ENCODE measurements at regions not wholly inside any gene's neighbourhood (a gene's known extent, or its start where the extent isn't known, plus 50 kb on each side); places are given as distances from the start of the nearest gene placed in this dataset.

DNA sequence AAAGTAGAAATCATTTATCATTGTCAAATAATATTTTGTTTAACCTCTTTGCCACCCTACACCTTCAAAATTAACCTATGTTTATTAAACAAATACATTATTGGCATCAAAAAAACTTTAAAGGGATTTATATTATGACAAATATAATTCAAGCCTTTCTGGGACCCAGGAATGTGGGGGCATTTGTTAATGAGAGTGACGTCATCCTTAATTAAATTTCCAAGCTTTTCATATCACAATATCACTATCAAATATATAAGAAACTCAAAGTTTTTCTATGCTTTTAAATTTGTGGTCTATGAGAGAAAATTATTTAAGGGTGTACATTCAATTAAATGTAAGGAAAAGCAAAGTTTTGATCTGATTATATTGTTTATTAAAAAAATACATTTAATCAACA lies 307.4 kb upstream of the POU3F3 start:
- no peak for TF ChIP-seq ZFX (IDR thresholded peaks at IDR 0.05; ENCODE audit: borderline replicate concordance)
- TF ChIP-seq, protein P1, sequence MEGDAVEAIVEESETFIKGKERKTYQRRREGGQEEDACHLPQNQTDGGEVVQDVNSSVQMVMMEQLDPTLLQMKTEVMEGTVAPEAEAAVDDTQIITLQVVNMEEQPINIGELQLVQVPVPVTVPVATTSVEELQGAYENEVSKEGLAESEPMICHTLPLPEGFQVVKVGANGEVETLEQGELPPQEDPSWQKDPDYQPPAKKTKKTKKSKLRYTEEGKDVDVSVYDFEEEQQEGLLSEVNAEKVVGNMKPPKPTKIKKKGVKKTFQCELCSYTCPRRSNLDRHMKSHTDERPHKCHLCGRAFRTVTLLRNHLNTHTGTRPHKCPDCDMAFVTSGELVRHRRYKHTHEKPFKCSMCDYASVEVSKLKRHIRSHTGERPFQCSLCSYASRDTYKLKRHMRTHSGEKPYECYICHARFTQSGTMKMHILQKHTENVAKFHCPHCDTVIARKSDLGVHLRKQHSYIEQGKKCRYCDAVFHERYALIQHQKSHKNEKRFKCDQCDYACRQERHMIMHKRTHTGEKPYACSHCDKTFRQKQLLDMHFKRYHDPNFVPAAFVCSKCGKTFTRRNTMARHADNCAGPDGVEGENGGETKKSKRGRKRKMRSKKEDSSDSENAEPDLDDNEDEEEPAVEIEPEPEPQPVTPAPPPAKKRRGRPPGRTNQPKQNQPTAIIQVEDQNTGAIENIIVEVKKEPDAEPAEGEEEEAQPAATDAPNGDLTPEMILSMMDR (IDR thresholded peaks at IDR 0.05) = no peak
- no peak overlapping the region for H3K27ac ChIP-seq

DNA sequence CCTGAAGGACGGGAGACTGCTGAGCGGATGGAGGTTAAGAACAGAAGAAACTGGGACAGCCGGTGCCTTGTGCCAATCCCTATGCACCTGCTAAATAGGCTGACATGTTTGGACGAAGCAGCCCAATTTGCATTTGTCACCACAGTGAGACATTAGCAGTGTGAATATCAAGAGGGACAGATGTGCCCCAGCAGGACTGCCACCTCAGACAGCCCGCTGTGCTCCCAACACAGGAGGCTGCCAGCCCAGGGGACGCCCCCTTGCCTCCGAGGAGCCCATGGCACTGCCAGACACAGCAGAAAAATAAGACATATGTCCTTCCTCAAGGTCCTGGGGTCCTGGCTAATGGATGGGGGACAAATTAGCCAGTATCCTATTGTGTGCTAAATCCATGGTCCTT lies 306.7 kb upstream of the POU3F3 start:
- no peak overlapping the region for H3K27ac ChIP-seq
- TF ChIP-seq, protein P1 (IDR thresholded peaks at IDR 0.05) = no peak
- no peak for TF ChIP-seq ZFX (IDR thresholded peaks at IDR 0.05; ENCODE audit: borderline replicate concordance)

DNA sequence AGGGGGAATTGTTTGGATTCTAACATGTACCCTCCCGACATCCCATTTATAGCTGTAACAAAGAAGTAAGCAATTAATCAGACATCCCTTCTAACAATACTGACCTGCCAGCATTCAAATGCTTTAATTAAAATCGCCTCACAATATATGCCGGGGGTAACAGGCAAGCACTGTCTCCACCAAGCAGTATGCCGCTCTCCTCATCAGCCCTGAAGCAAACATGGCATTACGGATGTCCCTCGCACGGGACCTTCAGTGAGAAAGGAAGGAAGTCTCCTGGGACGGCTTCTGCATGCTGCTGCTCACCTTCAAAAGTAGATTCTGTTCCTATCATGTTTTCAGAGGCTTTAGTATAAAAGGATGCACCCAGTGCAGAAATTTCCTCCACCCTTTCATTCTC lies 292.7 kb upstream of the POU3F3 start:
- TF ChIP-seq, protein P1 (IDR thresholded peaks at IDR 0.05) = no peak
- no peak for TF ChIP-seq ZFX (IDR thresholded peaks at IDR 0.05; ENCODE audit: borderline replicate concordance)

DNA sequence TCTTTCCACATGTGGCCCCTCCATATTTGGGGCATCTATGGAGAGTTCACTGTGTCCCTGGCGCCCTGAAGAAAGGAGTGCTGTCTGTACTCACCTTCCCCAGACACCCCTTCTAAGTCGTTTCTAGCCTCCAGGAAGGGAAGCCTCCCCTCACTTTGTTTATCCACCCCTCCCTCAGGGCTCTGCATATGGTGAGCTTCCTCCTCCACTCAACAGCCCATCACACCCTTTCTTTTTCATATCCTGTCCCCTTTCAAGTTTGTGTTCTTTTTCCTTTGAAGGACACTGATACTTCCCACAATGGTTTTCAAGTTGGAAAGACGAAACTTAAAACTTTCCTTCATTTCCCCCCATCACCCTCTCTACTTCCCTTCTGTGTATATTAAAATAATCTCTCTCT lies 291.4 kb upstream of the POU3F3 start:
- no peak for TF ChIP-seq ZFX (IDR thresholded peaks at IDR 0.05; ENCODE audit: borderline replicate concordance)
- TF ChIP-seq, protein P1 (IDR thresholded peaks at IDR 0.05) = no peak
- no peak overlapping the region for H3K27ac ChIP-seq

More for the DNA sequence above, 292.7 kb upstream of the POU3F3 start:
- H3K27ac ChIP-seq = no peak overlapping the region

DNA sequence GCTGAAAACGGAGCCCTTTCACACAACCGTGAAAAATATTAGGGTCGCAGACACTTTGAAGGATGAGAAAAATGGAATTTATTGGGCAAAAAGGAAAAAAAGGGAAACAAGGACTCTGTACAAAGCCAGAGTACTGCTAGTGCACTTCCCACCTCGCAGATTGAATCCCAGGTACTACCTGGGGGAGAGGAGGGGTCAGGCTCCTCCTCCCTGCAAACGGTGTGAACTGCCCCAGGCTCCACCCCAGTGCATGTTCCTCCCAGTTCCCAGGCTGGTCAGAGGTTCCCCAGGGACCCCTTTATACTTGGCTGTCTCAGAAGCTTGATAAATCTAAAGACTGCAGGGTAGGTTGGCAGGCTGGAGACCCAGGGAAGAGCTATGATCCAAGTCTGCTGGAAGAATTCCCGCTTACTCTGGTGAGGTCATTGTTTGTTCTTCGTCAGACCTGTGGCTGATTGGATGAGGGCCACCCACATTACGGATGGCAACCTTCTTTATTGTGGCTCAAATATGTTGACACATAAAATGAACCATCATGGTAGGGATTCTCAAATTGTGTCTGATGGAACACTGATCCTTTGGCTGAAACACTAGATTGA lies 290.4 kb upstream of the POU3F3 start:
- TF ChIP-seq, protein P1 (IDR thresholded peaks at IDR 0.05) = no peak
- TF ChIP-seq ZFX (IDR thresholded peaks at IDR 0.05; ENCODE audit: borderline replicate concordance) = no peak
- H3K27ac ChIP-seq = no peak overlapping the region

DNA sequence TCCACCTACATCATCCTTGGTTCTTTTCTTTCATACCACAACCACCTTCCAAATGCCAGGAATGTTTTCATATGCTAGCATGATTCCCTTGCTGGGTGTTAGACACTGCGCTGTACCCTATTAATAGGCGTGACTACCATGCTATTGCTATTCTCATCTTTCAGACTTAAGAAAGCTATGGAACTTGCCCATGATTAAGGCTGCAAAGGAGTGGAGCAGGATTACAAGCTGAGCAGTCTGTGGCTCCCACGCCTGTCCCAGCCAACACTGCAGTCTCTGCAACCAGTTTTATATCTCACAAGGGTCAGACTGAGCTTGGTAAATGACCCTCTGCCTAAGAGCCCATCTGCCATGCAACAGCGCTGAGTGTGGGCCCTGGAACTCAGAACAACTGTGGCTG lies 285.7 kb upstream of the POU3F3 start:
- H3K27ac ChIP-seq = no peak overlapping the region
- TF ChIP-seq ZFX (IDR thresholded peaks at IDR 0.05; ENCODE audit: borderline replicate concordance) = no peak
- TF ChIP-seq, protein P1 (IDR thresholded peaks at IDR 0.05) = no peak

DNA sequence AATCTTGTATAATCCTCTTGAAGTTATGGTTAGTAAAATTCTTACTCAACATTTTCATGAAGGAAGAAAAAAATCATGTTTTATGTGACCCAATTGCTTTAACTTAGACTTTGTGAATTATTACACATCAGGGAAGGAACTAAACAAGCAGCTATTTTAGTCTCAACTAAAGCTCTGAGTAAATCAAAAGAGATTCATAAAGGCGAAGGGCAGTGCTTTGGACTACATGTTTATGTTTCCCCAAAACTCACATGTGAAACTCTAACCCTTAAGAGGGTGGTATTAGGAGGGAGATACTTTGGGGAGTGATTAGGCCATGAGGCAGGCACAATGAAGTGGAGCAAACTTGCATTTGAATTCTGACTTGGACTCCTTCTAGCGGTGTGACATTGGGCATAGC lies 283.7 kb upstream of the POU3F3 start:
- H3K27ac ChIP-seq = no peak overlapping the region
- no peak for TF ChIP-seq ZFX (IDR thresholded peaks at IDR 0.05; ENCODE audit: borderline replicate concordance)
- TF ChIP-seq, protein P1 (IDR thresholded peaks at IDR 0.05) = no peak

Measured in 22Rv1 (cell line).